GM06990 (cell line): ENCODE measurements at regions not wholly inside any gene's neighbourhood (a gene's known extent, or its start where the extent isn't known, plus 50 kb on each side); places are given as distances from the start of the nearest gene placed in this dataset.

Source experiments
- DNase-seq: peaks from one replicate; pipeline ENCODE4 v3.0.0-alpha.2; 2011; ENCODE audit not compliant: insufficient read length; ENCODE audit errors: extremely low read depth
- H3K27me3 ChIP-seq: replicated peaks from 2 replicates; pipeline ENCODE4 v1.6.0; 2011; ENCODE audit warnings: low read length; ENCODE audit not compliant: control insufficient read depth, insufficient read depth
- H3K36me3 ChIP-seq: 2 replicates; pipeline ENCODE4 v1.5.1; 2011; ENCODE audit warnings: low read length; ENCODE audit not compliant: control insufficient read depth, insufficient read depth
- H3K4me3 ChIP-seq: replicated peaks from 2 replicates; pipeline ENCODE4 v1.5.1; 2011; ENCODE audit warnings: low read depth, mild to moderate bottlenecking, control low read depth, low read length
- TF ChIP-seq, protein P1 (sequence below): IDR thresholded peaks from 2 replicates; pipeline ENCODE4 v1.5.1; 2011; ENCODE audit warnings: low read length, control low read depth, mild to moderate bottlenecking, inconsistent platforms; ENCODE audit not compliant: insufficient read depth, poor library complexity, severe bottlenecking

DNA sequence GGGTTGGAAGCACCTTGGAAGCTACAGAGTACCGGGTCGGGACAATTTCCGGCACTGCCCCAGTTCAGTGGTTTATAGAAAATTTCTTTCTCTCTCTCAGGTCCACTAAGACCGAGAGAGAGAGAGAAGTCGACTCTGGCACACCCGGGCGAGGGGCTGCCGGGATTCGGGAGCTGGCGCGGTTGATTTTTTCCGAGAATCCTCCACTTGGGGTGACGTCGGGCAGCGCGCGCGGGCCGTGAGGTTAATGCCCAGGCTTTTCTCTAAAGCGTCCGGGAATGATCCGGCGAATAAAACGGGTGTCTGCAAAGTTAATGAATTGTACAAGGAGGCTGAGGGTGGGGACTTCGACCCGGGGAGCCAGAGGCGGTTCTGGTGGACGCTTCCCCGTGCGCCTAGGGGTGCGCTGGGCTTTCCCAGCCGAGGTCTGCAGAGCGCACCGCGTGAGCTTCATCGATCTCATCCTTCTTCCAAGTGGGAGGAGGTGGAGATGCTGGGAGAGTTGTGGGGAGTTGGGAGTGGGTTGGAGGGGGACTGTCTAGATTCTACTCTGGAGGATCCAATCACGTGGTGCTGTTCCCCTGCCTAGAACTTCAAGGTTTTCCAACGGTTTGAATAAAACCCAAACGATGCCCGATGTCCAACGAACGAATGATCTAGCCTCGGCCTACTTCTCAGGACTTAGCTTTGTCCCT, 51.9 kb upstream of the TBX3 start:
- Histone ChIP-seq H3K4me3 (no peak overlapping the region), H3K36me3 (no peaks in the 10 kb centered on the region), H3K27me3 (no peaks in the 10 kb centered on the region; the same call in 1 of the 2 replicates)
- no peak for DNase-seq
- TF ChIP-seq, protein P1, sequence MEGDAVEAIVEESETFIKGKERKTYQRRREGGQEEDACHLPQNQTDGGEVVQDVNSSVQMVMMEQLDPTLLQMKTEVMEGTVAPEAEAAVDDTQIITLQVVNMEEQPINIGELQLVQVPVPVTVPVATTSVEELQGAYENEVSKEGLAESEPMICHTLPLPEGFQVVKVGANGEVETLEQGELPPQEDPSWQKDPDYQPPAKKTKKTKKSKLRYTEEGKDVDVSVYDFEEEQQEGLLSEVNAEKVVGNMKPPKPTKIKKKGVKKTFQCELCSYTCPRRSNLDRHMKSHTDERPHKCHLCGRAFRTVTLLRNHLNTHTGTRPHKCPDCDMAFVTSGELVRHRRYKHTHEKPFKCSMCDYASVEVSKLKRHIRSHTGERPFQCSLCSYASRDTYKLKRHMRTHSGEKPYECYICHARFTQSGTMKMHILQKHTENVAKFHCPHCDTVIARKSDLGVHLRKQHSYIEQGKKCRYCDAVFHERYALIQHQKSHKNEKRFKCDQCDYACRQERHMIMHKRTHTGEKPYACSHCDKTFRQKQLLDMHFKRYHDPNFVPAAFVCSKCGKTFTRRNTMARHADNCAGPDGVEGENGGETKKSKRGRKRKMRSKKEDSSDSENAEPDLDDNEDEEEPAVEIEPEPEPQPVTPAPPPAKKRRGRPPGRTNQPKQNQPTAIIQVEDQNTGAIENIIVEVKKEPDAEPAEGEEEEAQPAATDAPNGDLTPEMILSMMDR: no peak

DNA sequence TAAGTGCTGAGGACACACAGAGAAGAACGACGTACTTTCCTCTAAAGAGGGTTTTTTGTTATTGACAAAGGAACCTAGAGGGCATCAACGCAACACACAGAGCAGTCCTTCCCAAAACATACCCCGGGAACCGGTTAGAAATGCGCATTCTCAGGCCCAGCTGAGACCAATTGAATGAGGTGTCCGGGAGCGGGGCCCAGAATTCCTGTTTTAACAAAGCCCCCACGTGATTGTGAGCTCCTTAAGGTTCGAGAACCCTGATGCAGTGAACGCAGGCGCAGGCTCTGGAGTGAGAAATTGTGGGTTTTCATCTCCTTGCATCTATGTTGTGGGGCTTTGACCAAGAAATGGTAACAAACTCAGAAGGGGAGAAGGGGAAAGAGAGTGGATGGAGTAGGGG, 51.0 kb upstream of the TBX3 start:
- H3K27me3 ChIP-seq: no peaks in the 10 kb centered on the region; the same call in 1 of the 2 replicates
- TF ChIP-seq, protein P1: no peak
- H3K4me3 ChIP-seq: no peak overlapping the region
- no peak for DNase-seq
- H3K36me3 ChIP-seq: no peaks in the 10 kb centered on the region

DNA sequence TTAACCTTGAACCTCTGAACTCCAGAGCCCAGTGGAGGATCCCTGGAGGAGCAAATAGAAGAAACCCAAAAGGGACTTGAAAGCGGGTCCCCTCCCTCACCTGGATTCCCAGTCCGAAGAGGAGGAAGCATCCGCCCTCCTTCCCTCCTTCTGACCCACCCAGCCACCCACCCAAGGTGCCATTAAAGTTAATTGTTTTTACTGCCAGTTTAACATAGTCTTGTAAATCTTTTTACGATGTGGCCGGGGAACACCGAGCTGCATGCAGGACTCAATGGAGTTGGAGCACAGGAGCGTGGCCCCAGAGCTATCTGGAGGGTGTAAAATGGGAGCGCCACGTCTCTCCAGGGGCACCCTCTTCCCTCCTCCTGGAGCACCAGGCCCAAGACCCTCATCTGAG, 49.9 kb upstream of the TBX3 start:
- Histone ChIP-seq H3K4me3 (no peak overlapping the region), H3K27me3 (no peaks in the 10 kb centered on the region; the same call in 1 of the 2 replicates), H3K36me3 (no peaks in the 10 kb centered on the region)
- no peak for DNase-seq
- TF ChIP-seq, protein P1: no peak
